Fibroblast of lung (primary cell): ENCODE measurements at regions not wholly inside any gene's neighbourhood (a gene's known extent, or its start where the extent isn't known, plus 50 kb on each side); places are given as distances from the start of the nearest gene placed in this dataset.

Experiments used
- DNase-seq, 2 donors: peaks; one replicate each; pipeline versions ENCODE4 v3.0.0 to v3.0.0-alpha.2; 2010; ENCODE audit warnings: low read depth in 2 of 2
- H2AFZ ChIP-seq: 2 replicates; pipeline ENCODE4 v1.5.1; 2012; ENCODE audit warnings: low read length, control low read depth, inconsistent platforms
- H3K27ac ChIP-seq: 2 replicates; pipeline ENCODE4 v1.5.1; 2011; ENCODE audit warnings: low read length, control low read depth; ENCODE audit not compliant: insufficient read depth
- H3K27me3 ChIP-seq: 2 replicates; pipeline ENCODE4 v1.5.1; 2011; ENCODE audit warnings: mild to moderate bottlenecking, low read length; ENCODE audit not compliant: control insufficient read depth, insufficient read depth
- H3K36me3 ChIP-seq: 2 replicates; pipeline ENCODE4 v1.5.1; 2011; ENCODE audit warnings: low read length; ENCODE audit not compliant: control insufficient read depth, insufficient read depth
- H3K4me1 ChIP-seq: 2 replicates; pipeline ENCODE4 v1.5.1; 2011; ENCODE audit warnings: low read length; ENCODE audit not compliant: control insufficient read depth, insufficient read depth; ENCODE audit errors: extremely low read depth
- H3K4me2 ChIP-seq: 2 replicates; pipeline ENCODE4 v1.5.1; 2011; ENCODE audit warnings: low read length, control low read depth; ENCODE audit not compliant: insufficient read depth; ENCODE audit errors: extremely low read depth
- H3K4me3 ChIP-seq, 4 experiments: fragments of 200-600 bp in 1 of 4; sonication (generic) in 1 of 4; replicated peaks in 1 of 4; 2 replicates each; pipeline ENCODE4 v1.5.1; 2011 to 2016; ENCODE audit warnings: low read length in 4 of 4, low read depth in 3 of 4, mild to moderate bottlenecking in 3 of 4, control low read depth in 2 of 4, inconsistent platforms in 1 of 4, mixed read lengths in 1 of 4; ENCODE audit not compliant: insufficient read depth in 1 of 4; ENCODE audit errors: control extremely low read depth in 1 of 4
- H3K79me2 ChIP-seq: 2 replicates; pipeline ENCODE4 v1.5.1; 2012; ENCODE audit warnings: mild to moderate bottlenecking, low read length, inconsistent platforms; ENCODE audit not compliant: control insufficient read depth, insufficient read depth
- H3K9ac ChIP-seq: 2 replicates; pipeline ENCODE4 v1.5.1; 2011; ENCODE audit warnings: mild to moderate bottlenecking, low read length, control low read depth; ENCODE audit not compliant: insufficient read depth
- H3K9me3 ChIP-seq: 2 replicates; pipeline ENCODE4 v1.5.1; 2012; ENCODE audit warnings: low read depth, low read length; ENCODE audit not compliant: control insufficient read depth, insufficient read depth
- H4K20me1 ChIP-seq: 2 replicates; pipeline ENCODE4 v1.5.1; 2011; ENCODE audit warnings: low read length; ENCODE audit not compliant: control insufficient read depth, insufficient read depth; ENCODE audit errors: extremely low read depth
- EZH2 ChIP-seq: IDR thresholded peaks from 2 replicates; pipeline ENCODE4 v1.5.1; 2012; ENCODE audit warnings: low read length, control low read depth, mild to moderate bottlenecking; ENCODE audit errors: missing control alignments
- TF ChIP-seq, protein P1 (sequence below), 2 donors: IDR thresholded peaks in 1 of 2; conservative IDR thresholded peaks in 1 of 2; 1 replicate in 1 of 2; 2 replicates in 1 of 2; pipeline ENCODE4 v1.5.1; 2011 to 2012; ENCODE audit warnings: low read length in 2 of 2, control low read depth in 1 of 2, inconsistent platforms in 1 of 2, low read depth in 1 of 2, mild to moderate bottlenecking in 1 of 2

DNA sequence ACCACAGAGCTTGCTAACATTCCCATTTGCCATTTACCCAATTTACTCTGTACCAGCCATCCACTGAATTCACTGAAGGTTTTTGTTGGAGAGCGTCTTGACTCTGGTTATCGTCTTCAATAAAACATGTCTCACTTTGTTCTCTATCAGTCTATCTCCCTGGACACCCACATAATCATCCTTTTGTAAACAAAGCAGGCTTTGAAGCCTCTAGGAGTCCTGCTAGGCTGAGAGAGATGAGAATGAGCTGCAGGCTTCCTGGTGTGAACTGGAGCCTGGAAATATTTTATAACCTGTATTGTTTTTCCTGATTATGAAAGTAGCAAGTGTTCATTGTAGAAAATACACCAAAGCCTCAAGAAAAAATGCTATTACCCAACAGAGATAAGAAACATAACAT, 140.6 kb upstream of the ZNF366 start:
- TF ChIP-seq EZH2 = no peak
- TF ChIP-seq, protein P1, sequence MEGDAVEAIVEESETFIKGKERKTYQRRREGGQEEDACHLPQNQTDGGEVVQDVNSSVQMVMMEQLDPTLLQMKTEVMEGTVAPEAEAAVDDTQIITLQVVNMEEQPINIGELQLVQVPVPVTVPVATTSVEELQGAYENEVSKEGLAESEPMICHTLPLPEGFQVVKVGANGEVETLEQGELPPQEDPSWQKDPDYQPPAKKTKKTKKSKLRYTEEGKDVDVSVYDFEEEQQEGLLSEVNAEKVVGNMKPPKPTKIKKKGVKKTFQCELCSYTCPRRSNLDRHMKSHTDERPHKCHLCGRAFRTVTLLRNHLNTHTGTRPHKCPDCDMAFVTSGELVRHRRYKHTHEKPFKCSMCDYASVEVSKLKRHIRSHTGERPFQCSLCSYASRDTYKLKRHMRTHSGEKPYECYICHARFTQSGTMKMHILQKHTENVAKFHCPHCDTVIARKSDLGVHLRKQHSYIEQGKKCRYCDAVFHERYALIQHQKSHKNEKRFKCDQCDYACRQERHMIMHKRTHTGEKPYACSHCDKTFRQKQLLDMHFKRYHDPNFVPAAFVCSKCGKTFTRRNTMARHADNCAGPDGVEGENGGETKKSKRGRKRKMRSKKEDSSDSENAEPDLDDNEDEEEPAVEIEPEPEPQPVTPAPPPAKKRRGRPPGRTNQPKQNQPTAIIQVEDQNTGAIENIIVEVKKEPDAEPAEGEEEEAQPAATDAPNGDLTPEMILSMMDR (conservative IDR thresholded peaks at IDR 0.05 in 1 of 2, IDR thresholded peaks at IDR 0.05 in 1 of 2; ENCODE audit: low read depth in 1 of 2, low read length in 2 of 2) = no peak
- H3K4me3 ChIP-seq = no peak overlapping the region
- no peaks in the 10 kb centered on the region for H4K20me1 ChIP-seq
- DNase-seq = peak in 1 of 2 donors; percentile 6
- H3K4me1 ChIP-seq = no peaks in the 10 kb centered on the region
- no peak overlapping the region for H2AFZ ChIP-seq
- no peak overlapping the region for H3K9ac ChIP-seq
- no peaks in the 10 kb centered on the region for H3K79me2 ChIP-seq
- no peak overlapping the region for H3K27ac ChIP-seq
- no peaks in the 10 kb centered on the region for H3K27me3 ChIP-seq
- no peaks in the 10 kb centered on the region for H3K9me3 ChIP-seq
- no peaks in the 10 kb centered on the region for H3K36me3 ChIP-seq
- no peak overlapping the region for H3K4me2 ChIP-seq

DNA sequence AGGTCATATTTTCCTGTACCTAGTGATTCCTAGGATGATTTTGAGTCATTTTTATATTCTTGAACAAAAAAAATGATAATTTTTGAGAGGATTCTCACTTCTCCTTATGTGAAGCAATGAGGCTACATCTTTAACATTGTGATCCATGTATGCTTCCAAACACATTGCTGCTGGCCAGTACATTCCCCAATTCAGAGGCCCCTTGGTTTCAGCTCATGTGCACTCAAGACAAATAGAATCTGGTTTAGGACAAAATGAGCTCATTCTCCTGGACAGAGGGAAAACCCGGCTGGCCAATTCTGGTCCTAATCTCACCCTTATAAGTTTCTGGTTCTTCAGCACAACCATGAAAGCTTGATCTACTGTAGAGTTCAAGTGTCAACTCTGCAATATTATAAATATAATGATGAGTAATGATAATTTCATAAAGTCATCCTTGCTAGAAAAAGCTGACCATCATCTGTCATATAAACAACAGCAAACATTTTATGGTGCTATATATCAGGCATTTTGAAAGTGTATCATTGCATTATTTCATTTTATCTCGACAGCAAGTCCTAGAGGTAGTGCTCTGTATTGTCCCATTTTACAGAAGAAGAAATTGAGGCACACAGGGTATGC, 139.1 kb upstream of the ZNF366 start:
- Histone ChIP-seq H3K4me1 (no peaks in the 10 kb centered on the region), H3K27ac (no peak overlapping the region), H3K4me2 (no peak overlapping the region), H2AFZ (no peak overlapping the region), H4K20me1 (no peaks in the 10 kb centered on the region), H3K79me2 (no peaks in the 10 kb centered on the region), H3K27me3 (no peaks in the 10 kb centered on the region), H3K9ac (no peak overlapping the region), H3K4me3 (no peak overlapping the region), H3K36me3 (no peaks in the 10 kb centered on the region), H3K9me3 (no peaks in the 10 kb centered on the region)
- no peak for DNase-seq
- TF ChIP-seq, protein P1 (conservative IDR thresholded peaks at IDR 0.05 in 1 of 2, IDR thresholded peaks at IDR 0.05 in 1 of 2; ENCODE audit: low read depth in 1 of 2, low read length in 2 of 2) = no peak
- no peak for TF ChIP-seq EZH2

DNA sequence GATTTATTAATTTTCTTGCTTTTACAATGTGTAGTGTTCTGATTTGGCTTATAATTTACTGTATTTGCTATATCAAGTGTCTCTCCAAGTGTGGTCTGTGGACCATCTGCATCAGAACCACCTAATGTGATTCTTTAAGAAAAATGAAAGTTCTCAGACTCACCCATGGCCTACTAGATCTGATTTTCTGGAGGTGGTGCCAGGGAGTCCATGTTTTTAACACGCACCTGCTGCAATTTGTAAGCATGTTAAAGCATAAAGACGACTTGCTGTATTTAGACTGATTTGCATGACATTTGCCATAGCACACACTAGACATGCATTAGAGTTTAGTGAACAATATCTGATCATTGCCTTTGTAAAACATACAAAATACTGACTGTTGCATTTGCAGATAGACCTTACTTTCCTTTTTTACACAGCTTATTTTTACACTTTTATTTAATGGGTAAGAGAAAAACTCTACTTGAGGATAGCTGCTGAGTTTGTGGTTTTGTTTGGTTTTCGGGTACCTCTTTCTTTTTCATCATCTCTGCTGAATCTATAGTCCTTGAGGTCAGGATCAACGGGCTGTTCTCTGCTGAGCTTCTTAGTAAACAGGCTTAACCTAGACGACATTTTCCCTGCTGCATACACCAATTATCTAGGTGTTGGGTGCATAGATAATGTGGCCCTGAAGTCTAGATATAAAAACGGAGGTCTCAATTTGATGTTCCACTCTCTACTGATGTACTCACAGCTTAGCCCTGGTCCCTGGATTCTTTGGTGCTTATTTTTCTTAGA, 138.0 kb upstream of the ZNF366 start:
- Histone ChIP-seq H3K4me1 (no peaks in the 10 kb centered on the region), H3K4me2 (no peak overlapping the region), H3K36me3 (no peaks in the 10 kb centered on the region), H3K4me3 (no peak overlapping the region), H3K9me3 (no peaks in the 10 kb centered on the region), H3K9ac (no peak overlapping the region), H4K20me1 (no peaks in the 10 kb centered on the region), H3K79me2 (no peaks in the 10 kb centered on the region), H3K27ac (no peak overlapping the region), H2AFZ (no peak overlapping the region), H3K27me3 (no peaks in the 10 kb centered on the region)
- no peak for TF ChIP-seq EZH2
- TF ChIP-seq, protein P1 (conservative IDR thresholded peaks at IDR 0.05 in 1 of 2, IDR thresholded peaks at IDR 0.05 in 1 of 2; ENCODE audit: low read depth in 1 of 2, low read length in 2 of 2) = no peak
- no peak for DNase-seq
